HepG2 (cell line): ENCODE measurements at regions not wholly inside any gene's neighbourhood (a gene's known extent, or its start where the extent isn't known, plus 50 kb on each side); places are given as distances from the start of the nearest gene placed in this dataset.

Experiments
- ATAC-seq: fragments of 200-7000 bp; cut with Tn5 transposase; 3 replicates; pipeline ENCODE4 v1.9.1; 2020; ENCODE audit warnings: mild to moderate bottlenecking, moderate library complexity
- BruUV-seq: library from RNA; stranded (reverse); fragments of 400-500 nt; replicated peaks from 2 replicates; lab custom pipeline; 2021; lab: Mats Ljungman, UMichigan
- CTCF ChIA-PET: fragments of 300-600 bp; formaldehyde crosslinking; extraction: SDS; loops from one replicate; lab custom pipeline; 2021; ENCODE audit warnings: low total read pairs, inconsistent platforms, low intra/inter-chr PET ratio; lab: Yijun Ruan, JAX
- POLR2A ChIA-PET: fragments of 350-600 bp; sonication (Branson Sonifier 250); formaldehyde crosslinking; loops from one replicate; lab custom pipeline; 2020; ENCODE audit warnings: antibody characterized with exemption, inconsistent platforms; lab: Yijun Ruan, JAX
- DNase-seq: peaks from one replicate; pipeline ENCODE4 v3.0.0-alpha.2; 2015; ENCODE audit warnings: low spot score
- FAIRE-seq: peaks from 3 replicates; lab custom pipeline; 2011; peaks lifted over from hg19 to GRCh38; lab: Jason Lieb, UNC
- H2AFZ ChIP-seq: one replicate; pipeline ENCODE4 v1.6.1; 2011; ENCODE audit warnings: low read length, inconsistent platforms
- H3K27ac ChIP-seq: fragments of 300-600 bp; 3 replicates; pipeline ENCODE4 v1.8.0; 2011; ENCODE audit warnings: mixed run types, mild to moderate bottlenecking, mixed read lengths, low read length, inconsistent platforms; ENCODE audit not compliant: insufficient read depth; ENCODE audit errors: extremely low read length
- H3K27me3 ChIP-seq, 2 experiments: fragments of 200-600 bp in 1 of 2; 2 replicates in 1 of 2; 3 replicates in 1 of 2; pipeline versions ENCODE4 v1.6.0 to v1.8.0; 2011; ENCODE audit warnings: low read length in 2 of 2, mild to moderate bottlenecking in 2 of 2, moderate library complexity in 2 of 2, inconsistent platforms in 1 of 2; ENCODE audit not compliant: insufficient read depth in 2 of 2, control insufficient read depth in 1 of 2
- H3K36me3 ChIP-seq, 2 experiments: fragments of 200-600 bp in 1 of 2; replicated peaks in 1 of 2; 2 replicates in 1 of 2; 3 replicates in 1 of 2; pipeline versions ENCODE4 v1.5.1 to v1.8.0; 2011; ENCODE audit warnings: low read length in 2 of 2, inconsistent platforms in 1 of 2; ENCODE audit not compliant: insufficient read depth in 2 of 2, control insufficient read depth in 1 of 2
- H3K4me1 ChIP-seq: 2 replicates; pipeline ENCODE4 v1.5.1; 2012; ENCODE audit warnings: low read length, inconsistent platforms; ENCODE audit not compliant: insufficient read depth
- H3K4me2 ChIP-seq: 2 replicates; pipeline ENCODE4 v1.6.0; 2011; ENCODE audit warnings: low read depth, low read length, inconsistent platforms
- H3K4me3 ChIP-seq, 3 experiments: fragments of 200-600 bp in 1 of 3; sonication (generic), shearing (Covaris generic) in 1 of 3; replicated peaks in 1 of 3; 2 replicates each; pipeline ENCODE4 v1.5.1; 2011 to 2016; ENCODE audit warnings: low read length in 3 of 3, inconsistent platforms in 2 of 3, low read depth in 2 of 3, mild to moderate bottlenecking in 2 of 3, control low read depth in 1 of 3, mixed read lengths in 1 of 3; ENCODE audit not compliant: insufficient read depth in 1 of 3
- H3K79me2 ChIP-seq: one replicate; pipeline ENCODE4 v1.6.1; 2011; ENCODE audit warnings: low read length, inconsistent platforms; ENCODE audit not compliant: insufficient read depth
- H3K9ac ChIP-seq: 2 replicates; pipeline ENCODE4 v1.6.0; 2011; ENCODE audit warnings: mild to moderate bottlenecking, low read depth, low read length, inconsistent platforms; ENCODE audit not compliant: insufficient read depth
- H3K9me3 ChIP-seq: 2 replicates; pipeline ENCODE4 v1.5.1; 2012; ENCODE audit warnings: mild to moderate bottlenecking, low read length
- H4K20me1 ChIP-seq: 2 replicates; pipeline ENCODE4 v1.6.0; 2011; ENCODE audit warnings: inconsistent platforms, mild to moderate bottlenecking, low read length, moderate library complexity; ENCODE audit not compliant: insufficient read depth
- ATF7 ChIP-seq, 2 experiments: fragments of 450-650 bp in 1 of 2; sonication (generic) in 1 of 2; formaldehyde crosslinking in 1 of 2; IDR thresholded peaks; 2 replicates each; pipeline versions ENCODE4 v1.4.0 to v1.6.1; 2016 to 2020; ENCODE audit warnings: antibody characterized with exemption in 1 of 2, mild to moderate bottlenecking in 1 of 2, missing genetic modification reagents in 1 of 2
- DRAP1 ChIP-seq: IDR thresholded peaks from 2 replicates; pipeline ENCODE4 v1.6.1; 2016; ENCODE audit warnings: missing genetic modification reagents, missing compliant biosample characterization
- FOXA3 ChIP-seq: IDR thresholded peaks from 2 replicates; pipeline ENCODE4 v1.6.1; 2016; ENCODE audit warnings: missing genetic modification reagents, missing compliant biosample characterization
- FOXP1 ChIP-seq, 2 experiments: fragments of 450-650 bp in 1 of 2; IDR thresholded peaks; 2 replicates each; pipeline ENCODE4 v1.6.1; 2017 to 2018; ENCODE audit warnings: antibody characterized with exemption in 1 of 2
- GABPB1 ChIP-seq: IDR thresholded peaks from 2 replicates; pipeline ENCODE4 v1.6.1; 2016; ENCODE audit warnings: mild to moderate bottlenecking, missing genetic modification reagents, moderate library complexity, missing compliant biosample characterization
- KAT2B ChIP-seq: fragments of 150-350 bp; IDR thresholded peaks from 2 replicates; pipeline ENCODE4 v1.6.1; 2014; ENCODE audit warnings: low read depth, low read length, borderline replicate concordance
- KMT2B ChIP-seq: IDR thresholded peaks from 2 replicates; pipeline ENCODE4 v1.6.1; 2016; ENCODE audit warnings: missing genetic modification reagents, missing compliant biosample characterization
- PRPF4 ChIP-seq: fragments of 200-400 bp; formaldehyde crosslinking; IDR thresholded peaks from 2 replicates; pipeline ENCODE4 v1.6.1; 2016; ENCODE audit warnings: low read length, low read depth; ENCODE audit not compliant: poor library complexity, severe bottlenecking
- TFE3 ChIP-seq: IDR thresholded peaks from 2 replicates; pipeline ENCODE4 v1.6.1; 2016
- ZFX ChIP-seq: sonication (generic); formaldehyde crosslinking; IDR thresholded peaks from 2 replicates; pipeline ENCODE4 v1.4.0; 2020; ENCODE audit warnings: mild to moderate bottlenecking, low read depth, missing genetic modification reagents, moderate library complexity
- ZNF12 ChIP-seq: sonication (generic); formaldehyde crosslinking; IDR thresholded peaks from 2 replicates; pipeline ENCODE4 v1.5.0; 2020; ENCODE audit warnings: missing genetic modification reagents
- ZNF234 ChIP-seq: sonication (generic); formaldehyde crosslinking; conservative IDR thresholded peaks from 2 replicates; pipeline ENCODE4 v1.5.1; 2020; ENCODE audit warnings: mild to moderate bottlenecking, missing genetic modification reagents
- ZNF30 ChIP-seq: sonication (generic); formaldehyde crosslinking; IDR thresholded peaks from 2 replicates; pipeline ENCODE4 v1.5.0; 2020; ENCODE audit warnings: mild to moderate bottlenecking, missing genetic modification reagents
- ZNF350 ChIP-seq: sonication (generic); formaldehyde crosslinking; IDR thresholded peaks from 2 replicates; pipeline ENCODE4 v1.4.0; 2020; ENCODE audit warnings: mild to moderate bottlenecking, low read depth, missing genetic modification reagents, borderline replicate concordance
- ZNF451 ChIP-seq: sonication (generic); formaldehyde crosslinking; IDR thresholded peaks from 2 replicates; pipeline ENCODE4 v1.5.0; 2020; ENCODE audit warnings: mild to moderate bottlenecking, missing genetic modification reagents
- ZNF605 ChIP-seq: sonication (generic); formaldehyde crosslinking; IDR thresholded peaks from 2 replicates; pipeline ENCODE4 v1.8.0; 2022; ENCODE audit warnings: mild to moderate bottlenecking, missing genetic modification reagents
- ZNF878 ChIP-seq: sonication (generic); formaldehyde crosslinking; IDR thresholded peaks from 2 replicates; pipeline ENCODE4 v1.8.1; 2023; ENCODE audit warnings: mild to moderate bottlenecking, missing genetic modification reagents, moderate library complexity
- WGBS: methylation state at CpG from one replicate; pipeline ENCODE4 v1.1.6; 2017; ENCODE audit warnings: low lambda C conversion rate; 5-methylcytosine and 5-hydroxymethylcytosine counted together
- in situ Hi-C: cut with HindIII; loops from 2 replicates; pipeline ENCODE4 v1.10.0; 2017; ENCODE audit warnings: low pct_unique_long_range_greater_than_20kb; ENCODE audit not compliant: extremely low pct_ligation_motif_present
- intact Hi-C: fragments of 100-400 bp; cut with micrococcal nuclease; formaldehyde crosslinking; loops from one replicate; pipeline ENCODE4 v1.10.0; 2022; ENCODE audit not compliant: unreplicated experiment

- intact Hi-C loops: no loop called here
- no peaks in the 10 kb centered on the region for H3K36me3 ChIP-seq
- H3K9ac ChIP-seq: no peak overlapping the region
- TF ChIP-seq ZNF451 (CRISPR knock-in tag): no peak
- TF ChIP-seq FOXP1 (IDR thresholded peaks at IDR 0.05): no peak
- no peak for TF ChIP-seq FOXP1 (CRISPR knock-in tag; IDR thresholded peaks at IDR 0.05)
- TF ChIP-seq ZFX (CRISPR knock-in tag): no peak
- TF ChIP-seq ZNF878: no peak
- no peak for TF ChIP-seq ZNF234 (CRISPR knock-in tag)
- no peak for TF ChIP-seq ZNF12
- no peak for TF ChIP-seq KMT2B (CRISPR knock-in tag)
- no peak for TF ChIP-seq ZNF350 (CRISPR knock-in tag)
- TF ChIP-seq TFE3 (CRISPR knock-in tag): no peak
- TF ChIP-seq ATF7 (IDR thresholded peaks at IDR 0.05): no peak
- no peak for TF ChIP-seq ATF7 (CRISPR knock-in tag; IDR thresholded peaks at IDR 0.05)
- no peak for TF ChIP-seq PRPF4
- no peak for TF ChIP-seq FOXA3
- TF ChIP-seq ZNF30 (CRISPR knock-in tag): no peak
- TF ChIP-seq ZNF605: no peak
- TF ChIP-seq KAT2B: no peak
- TF ChIP-seq GABPB1 (CRISPR knock-in tag): no peak
- TF ChIP-seq DRAP1 (CRISPR knock-in tag): no peak
- TF ChIP-seq, all 625 proteins: peak for 0
- 72% methylated on average over 5 of the region's 5 CpGs for WGBS
- CTCF ChIA-PET: no interaction called here
- POLR2A ChIA-PET: no interaction called here
- Histone ChIP-seq H3K79me2 (no peaks in the 10 kb centered on the region), H3K27ac (no peak overlapping the region), H3K4me3 (no peak overlapping the region), H3K4me1 (no peaks in the 10 kb centered on the region; the same call in 1 of the 2 replicates), H3K9me3 (no peaks in the 10 kb centered on the region), H2AFZ (no peak overlapping the region), H3K27me3 (peaks cover 4 to 72% of the 10 kb centered on the region in 2 experiments; a peak in 4 of 5 replicates), H3K4me2 (no peak overlapping the region), H4K20me1 (no peaks in the 10 kb centered on the region)
- DNase-seq (no peak), FAIRE-seq (no peak), ATAC-seq (no peak)
- in situ Hi-C loops: no loop called here
- no TSS peak for BruUV-seq
Observed at GRCh38 chr10:78405231-78405630, 371.6 kb downstream of the RPS24 start.
